Psoas muscle (tissue), 7 donors: ENCODE measurements at regions not wholly inside any gene's neighbourhood (a gene's known extent, or its start where the extent isn't known, plus 50 kb on each side); places are given as distances from the start of the nearest gene placed in this dataset.

Experiments
- ATAC-seq, 4 donors: fragments of 200-7000 bp; cut with Tn5 transposase; one replicate each; pipeline ENCODE4 v1.9.1; 2020; ENCODE audit warnings: moderate library complexity in 3 of 4, mild to moderate bottlenecking in 2 of 4
- DNase-seq, 2 donors: peaks; one replicate each; pipeline ENCODE4 v3.0.0-alpha.2; 2020
- H3K27ac ChIP-seq: fragments of 200-600 bp; one replicate; pipeline ENCODE4 v1.8.0; 2022
- H3K27me3 ChIP-seq, 3 donors: fragments of 200-600 bp in 1 of 3; one replicate each; pipeline versions ENCODE4 v1.6.1 to v1.8.0; 2013 to 2022; ENCODE audit warnings: low read length in 2 of 3, mild to moderate bottlenecking in 2 of 3, moderate library complexity in 1 of 3; ENCODE audit not compliant: insufficient read depth in 3 of 3
- H3K36me3 ChIP-seq, 2 donors: fragments of 200-600 bp in 1 of 2; one replicate each; pipeline versions ENCODE4 v1.6.1 to v1.8.0; 2013 to 2022; ENCODE audit warnings: low read depth in 1 of 2, mild to moderate bottlenecking in 1 of 2, moderate library complexity in 1 of 2; ENCODE audit not compliant: insufficient read depth in 1 of 2
- H3K4me1 ChIP-seq: fragments of 200-600 bp; one replicate; pipeline ENCODE4 v1.8.0; 2022
- H3K4me3 ChIP-seq: fragments of 200-600 bp; one replicate; pipeline ENCODE4 v1.8.0; 2022; ENCODE audit warnings: mild to moderate bottlenecking
- H3K9me3 ChIP-seq: fragments of 200-600 bp; one replicate; pipeline ENCODE4 v1.8.0; 2022
- CTCF ChIP-seq: fragments of 200-600 bp; IDR thresholded peaks from one replicate; pipeline ENCODE4 v1.8.0; 2022; ENCODE audit warnings: antibody characterized with exemption
- WGBS, 3 donors: extraction: QIAGEN DNeasy Blood & Tissue Kit; methylation state at CpG; one replicate each; pipeline versions ENCODE4 v1.1.6 to v1.1.7; 2013; 5-methylcytosine and 5-hydroxymethylcytosine counted together
- intact Hi-C, 2 donors: fragments of 100-400 bp; cut with DNase I; formaldehyde crosslinking; loops; one replicate each; pipeline versions ENCODE4 v1.11.0 to v1.14.2; 2022
- donor health status: healthy with polysubstance abuse.
- donor health status: DM: no; HTN: no; CAD: no; lungs with moderate emphysema.
- donor health status: Bipolar disorder and iron deficiency.
- donor health status: healthy.
- donor health status: DM: yes; HTN: yes; CAD: no.
- donor health status: DM: no; HTN: no; CAD: no.
- donor health status: DM: yes; HTN: yes; CAD: no.

GRCh38 chr11:112369916-112370315, 109.3 kb upstream of the PLET1 start:
- ATAC-seq: no peak
- no peaks in the 10 kb centered on the region for H3K27me3 ChIP-seq
- WGBS, 3 donors: 63 to 74% (median 71%) methylated on average over 5 of the region's 5 CpGs
- TF ChIP-seq CTCF: no peak
- intact Hi-C loops: no loop called here
- DNase-seq: no peak
- no peaks in the 10 kb centered on the region for H3K36me3 ChIP-seq
- no peak overlapping the region for H3K27ac ChIP-seq
- H3K4me3 ChIP-seq: no peak overlapping the region
- H3K9me3 ChIP-seq: no peaks in the 10 kb centered on the region
- H3K4me1 ChIP-seq: no peaks in the 10 kb centered on the region

GRCh38 chr11:112374486-112375140, 114.0 kb upstream of the PLET1 start:
- no peak for TF ChIP-seq CTCF
- intact Hi-C loops: no loop called here
- Histone ChIP-seq H3K27ac (no peak overlapping the region), H3K9me3 (no peaks in the 10 kb centered on the region), H3K27me3 (no peaks in the 10 kb centered on the region), H3K36me3 (no peaks in the 10 kb centered on the region), H3K4me3 (no peak overlapping the region), H3K4me1 (no peaks in the 10 kb centered on the region)
- ATAC-seq (no peak), DNase-seq (no peak)
- WGBS, 3 donors: 66 to 67% (median 67%) methylated on average over 9 of the region's 9 CpGs

GRCh38 chr11:112377946-112378345, 117.3 kb upstream of the PLET1 start:
- Histone ChIP-seq H3K27ac (no peak overlapping the region), H3K4me1 (no peaks in the 10 kb centered on the region), H3K36me3 (no peaks in the 10 kb centered on the region), H3K27me3 (no peaks in the 10 kb centered on the region), H3K9me3 (no peaks in the 10 kb centered on the region), H3K4me3 (no peak overlapping the region)
- intact Hi-C loops: no loop called here
- ATAC-seq (peak in 2 of 4 donors; percentile 52 to 72), DNase-seq (no peak)
- WGBS, 3 donors: 37 to 66% (median 40%) methylated on average over 4 of the region's 4 CpGs
- TF ChIP-seq CTCF: no peak

- Histone ChIP-seq H3K4me1 (no peaks in the 10 kb centered on the region), H3K27me3 (no peaks in the 10 kb centered on the region), H3K27ac (no peak overlapping the region), H3K4me3 (no peak overlapping the region), H3K36me3 (no peaks in the 10 kb centered on the region), H3K9me3 (no peaks in the 10 kb centered on the region)
- ATAC-seq (no peak), DNase-seq (no peak)
- 93 to 95% (median 94%) methylated on average over 9 of the region's 9 CpGs for WGBS, 3 donors
- intact Hi-C loops: no loop called here
- TF ChIP-seq CTCF: no peak
Observed at GRCh38 chr11:112380464-112380863, 119.8 kb upstream of the PLET1 start.

GRCh38 chr11:112381578-112381977, 120.9 kb upstream of the PLET1 start:
- WGBS, 3 donors: 61 to 67% (median 66%) methylated on average over 5 of the region's 5 CpGs
- no peak for TF ChIP-seq CTCF
- no peaks in the 10 kb centered on the region for H3K36me3 ChIP-seq
- intact Hi-C loops: no loop called here
- H3K4me3 ChIP-seq: no peak overlapping the region
- no peaks in the 10 kb centered on the region for H3K9me3 ChIP-seq
- DNase-seq (no peak), ATAC-seq (no peak)
- no peak overlapping the region for H3K27ac ChIP-seq
- H3K4me1 ChIP-seq: no peaks in the 10 kb centered on the region
- no peaks in the 10 kb centered on the region for H3K27me3 ChIP-seq
